GM12801 (cell line): ENCODE measurements at regions not wholly inside any gene's neighbourhood (a gene's known extent, or its start where the extent isn't known, plus 50 kb on each side); places are given as distances from the start of the nearest gene placed in this dataset.

Experiments
- CTCF ChIP-seq: IDR thresholded peaks from one replicate; pipeline ENCODE4 v1.5.1; 2011; ENCODE audit warnings: control low read depth; ENCODE audit not compliant: insufficient read length; ENCODE audit errors: extremely low read depth

DNA sequence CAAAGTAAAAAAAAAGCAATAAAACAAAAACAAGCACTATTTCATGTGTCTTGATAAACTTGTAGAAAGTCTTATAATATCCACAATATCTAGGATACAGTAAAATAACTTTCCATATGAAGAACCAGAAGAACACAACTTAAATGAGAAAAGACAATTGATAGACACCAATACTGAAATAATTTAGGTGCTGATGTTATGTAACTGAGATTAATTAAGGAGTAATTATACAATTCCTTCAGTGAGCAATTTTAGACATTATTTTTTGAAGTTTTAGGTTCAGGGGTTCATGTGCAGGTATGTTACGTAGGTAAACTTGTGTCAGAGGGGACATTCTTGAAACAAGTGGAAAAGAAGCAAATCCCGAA, 88.3 kb upstream of the VPREB1 start:
- no peak for TF ChIP-seq CTCF

DNA sequence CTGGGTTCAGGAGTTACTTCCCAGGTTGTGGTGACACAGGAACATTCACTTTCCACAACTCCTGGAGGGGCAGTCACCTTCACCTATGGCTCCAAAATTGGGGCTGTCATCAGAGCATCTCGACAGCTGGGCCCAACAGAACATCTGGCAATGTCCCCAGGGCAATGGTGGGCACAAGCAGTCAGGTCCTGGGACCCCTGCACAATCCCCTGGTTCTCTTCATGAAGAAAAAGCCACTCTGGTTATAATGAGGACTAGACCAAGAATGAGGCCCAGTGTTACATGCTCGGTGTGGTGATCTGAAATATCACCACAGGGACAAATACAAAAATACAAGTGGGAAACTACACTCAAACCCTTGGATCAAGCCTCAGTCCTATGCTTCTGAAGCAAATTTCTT, 89.0 kb upstream of the VPREB1 start:
- no peak for TF ChIP-seq CTCF

DNA sequence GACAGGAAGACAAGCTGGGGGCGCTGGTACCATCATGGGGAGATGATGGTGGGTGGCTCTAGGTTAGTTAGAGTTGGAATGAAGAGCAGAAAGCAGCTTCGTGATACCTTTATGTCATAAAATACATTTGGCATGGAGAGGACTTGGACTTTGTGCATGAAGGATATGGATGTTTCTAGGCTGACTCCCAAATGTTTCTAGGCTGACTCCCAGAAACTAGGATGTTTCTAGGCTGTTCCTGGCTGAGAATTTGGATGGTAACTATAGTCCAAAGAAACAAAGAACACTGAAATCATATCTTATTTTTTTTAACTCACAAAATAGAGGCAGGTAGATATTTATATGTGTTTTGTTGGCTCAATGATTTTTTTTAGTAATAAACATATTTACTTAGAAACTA, 89.4 kb upstream of the VPREB1 start:
- TF ChIP-seq CTCF: no peak

DNA sequence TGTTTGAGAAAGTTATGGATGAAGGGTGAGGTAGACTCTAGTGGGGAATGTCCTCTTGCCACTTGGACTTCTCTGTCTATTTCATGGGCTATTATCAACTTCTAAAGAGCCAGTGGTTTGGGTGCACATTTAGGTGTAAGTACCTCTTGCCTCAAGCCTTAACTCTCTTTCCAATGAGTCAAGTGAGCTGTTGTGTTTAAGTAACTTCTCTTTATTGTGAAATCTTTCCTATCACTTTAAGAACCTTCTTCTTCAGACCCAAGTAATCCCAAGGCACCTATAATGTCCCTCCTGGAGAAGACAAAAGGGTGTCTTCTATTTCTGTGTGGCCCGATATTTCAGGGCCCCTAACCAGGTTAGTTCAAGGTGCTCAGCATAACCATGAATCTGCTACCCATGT, 90.5 kb upstream of the VPREB1 start:
- no peak for TF ChIP-seq CTCF

DNA sequence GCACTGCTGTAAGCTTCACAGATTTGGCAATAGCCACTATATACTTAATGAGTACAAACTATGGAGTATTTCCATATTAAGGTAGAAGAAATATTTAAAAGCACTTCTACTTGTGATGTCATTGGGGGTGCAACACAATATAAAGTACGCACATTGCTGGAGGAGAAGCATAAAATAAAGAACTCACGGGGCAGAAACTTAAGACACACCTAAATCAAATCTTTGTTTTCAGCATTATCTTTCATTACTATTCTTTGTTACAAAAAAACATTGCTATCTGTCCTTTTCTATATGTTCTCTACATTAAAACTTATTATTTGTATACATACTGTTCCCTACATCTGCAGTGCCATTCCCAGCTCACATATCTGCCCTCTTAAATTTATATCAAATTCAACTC, 93.3 kb upstream of the VPREB1 start:
- TF ChIP-seq CTCF: no peak

DNA sequence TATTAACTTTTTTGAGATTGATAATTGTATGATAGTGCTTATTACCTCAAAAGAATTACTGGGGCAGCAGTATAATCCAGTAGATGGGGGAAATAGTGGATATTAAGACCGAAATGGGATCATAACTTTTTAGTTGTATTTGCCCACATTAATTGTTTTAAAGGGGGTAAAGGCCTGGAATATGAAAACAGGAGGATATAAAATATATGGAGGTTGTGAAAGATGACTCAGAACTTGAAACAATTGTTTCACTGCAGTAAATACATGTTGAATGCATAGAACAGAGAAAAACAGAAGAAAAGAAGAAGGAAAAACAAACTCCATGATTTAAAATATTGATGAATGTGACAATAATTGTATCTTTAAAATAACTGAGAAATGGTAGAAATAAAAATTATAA, 94.1 kb upstream of the VPREB1 start:
- TF ChIP-seq CTCF: no peak

- no peak for TF ChIP-seq CTCF
These were observed 95.7 kb upstream of the VPREB1 start for GRCh38 chr22:22148905-22149304.

DNA sequence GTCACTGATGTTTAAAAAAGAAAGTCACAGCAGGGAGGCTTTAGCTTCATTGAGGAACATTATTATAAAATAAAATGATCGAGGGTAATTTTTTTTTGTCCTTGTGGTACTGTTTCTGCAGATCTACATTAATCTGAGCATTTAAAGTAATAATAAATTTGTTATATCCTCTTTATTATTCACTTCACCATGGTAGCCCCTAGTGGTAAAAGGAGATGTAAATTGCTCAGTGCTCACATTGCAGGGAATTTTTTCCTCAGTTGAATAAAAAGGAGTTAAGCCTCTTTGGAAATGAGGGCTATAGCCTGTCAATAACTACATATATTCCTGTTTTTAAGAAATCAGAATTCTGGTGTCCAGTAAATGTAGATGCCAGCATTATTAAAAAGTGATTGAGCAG, 99.7 kb upstream of the VPREB1 start:
- TF ChIP-seq CTCF: no peak
